H9 (cell line): ENCODE measurements at regions not wholly inside any gene's neighbourhood (a gene's known extent, or its start where the extent isn't known, plus 50 kb on each side); places are given as distances from the start of the nearest gene placed in this dataset.
"Not testable (repeated sequence)": the region's sequence is repeated elsewhere in the genome, so short reads cannot be mapped to it uniquely, and the experiment has no call there.

Source experiments
- DNase-seq: peaks from one replicate; pipeline ENCODE4 v3.0.0-alpha.2; 2017
- H2AFZ ChIP-seq: one replicate; pipeline ENCODE4 v1.6.1; 2013; ENCODE audit warnings: mild to moderate bottlenecking, low read length, control low read depth, moderate library complexity
- H2AK5ac ChIP-seq: 2 replicates; pipeline ENCODE4 v1.6.1; 2013; ENCODE audit warnings: low read length, control low read depth, mixed read lengths; ENCODE audit not compliant: insufficient read length
- H2BK120ac ChIP-seq: one replicate; pipeline ENCODE4 v1.6.1; 2013; ENCODE audit warnings: low read depth, mild to moderate bottlenecking, low read length, control low read depth, inconsistent platforms; ENCODE audit not compliant: poor library complexity, severe bottlenecking
- H2BK12ac ChIP-seq: 2 replicates; pipeline ENCODE4 v1.6.1; 2013; ENCODE audit warnings: low read length, control low read depth, mixed read lengths, low read depth; ENCODE audit not compliant: insufficient read length
- H2BK15ac ChIP-seq: 2 replicates; pipeline ENCODE4 v1.6.1; 2013; ENCODE audit warnings: low read depth, low read length, control low read depth
- H2BK20ac ChIP-seq: one replicate; pipeline ENCODE4 v1.6.1; 2013; ENCODE audit warnings: low read depth, mild to moderate bottlenecking, low read length, control low read depth, inconsistent platforms; ENCODE audit not compliant: poor library complexity, severe bottlenecking
- H2BK5ac ChIP-seq: 2 replicates; pipeline ENCODE4 v1.6.1; 2013; ENCODE audit warnings: low read length, control low read depth, mixed read lengths; ENCODE audit not compliant: insufficient read length
- H3K14ac ChIP-seq: 2 replicates; pipeline ENCODE4 v1.6.1; 2013; ENCODE audit warnings: low read length, control low read depth; ENCODE audit not compliant: insufficient read depth
- H3K18ac ChIP-seq: 2 replicates; pipeline ENCODE4 v1.6.1; 2013; ENCODE audit warnings: low read depth, mild to moderate bottlenecking, mixed read lengths, low read length, control low read depth; ENCODE audit not compliant: insufficient read length
- H3K23ac ChIP-seq: 2 replicates; pipeline ENCODE4 v1.6.1; 2013; ENCODE audit warnings: low read length, control low read depth, mixed read lengths, low read depth; ENCODE audit not compliant: insufficient read length
- H3K23me2 ChIP-seq: 2 replicates; pipeline ENCODE4 v1.6.1; 2013; ENCODE audit warnings: low read depth, mild to moderate bottlenecking, mixed read lengths, low read length, control low read depth; ENCODE audit not compliant: insufficient read length, poor library complexity, severe bottlenecking
- H3K27ac ChIP-seq: 2 replicates; pipeline ENCODE4 v1.5.1; 2013; ENCODE audit warnings: low read length, control low read depth, mixed read lengths, low read depth; ENCODE audit not compliant: insufficient read length
- H3K27me3 ChIP-seq: 2 replicates; pipeline ENCODE4 v1.6.1; 2013; ENCODE audit warnings: low read length, control low read depth, inconsistent platforms; ENCODE audit not compliant: insufficient read depth
- H3K4ac ChIP-seq: 2 replicates; pipeline ENCODE4 v1.6.1; 2013; ENCODE audit warnings: low read depth, mild to moderate bottlenecking, control low read depth, inconsistent platforms, low read length, moderate library complexity
- H3K4me1 ChIP-seq: 2 replicates; pipeline ENCODE4 v1.6.1; 2013; ENCODE audit warnings: low read length, control low read depth, inconsistent platforms; ENCODE audit not compliant: insufficient read depth
- H3K4me2 ChIP-seq: 2 replicates; pipeline ENCODE4 v1.6.1; 2013; ENCODE audit warnings: low read length, control low read depth, mixed read lengths; ENCODE audit not compliant: insufficient read length, insufficient read depth
- H3K56ac ChIP-seq: 2 replicates; pipeline ENCODE4 v1.6.1; 2013; ENCODE audit warnings: low read depth, mild to moderate bottlenecking, mixed read lengths, low read length, control low read depth; ENCODE audit not compliant: insufficient read length
- H3K79me1 ChIP-seq: 2 replicates; pipeline ENCODE4 v1.6.1; 2013; ENCODE audit warnings: low read depth, mild to moderate bottlenecking, moderate library complexity, low read length, control low read depth, inconsistent platforms; ENCODE audit not compliant: insufficient read depth, poor library complexity, severe bottlenecking
- H3K79me2 ChIP-seq: 2 replicates; pipeline ENCODE4 v1.6.1; 2013; ENCODE audit warnings: low read length, control low read depth, inconsistent platforms; ENCODE audit not compliant: insufficient read depth
- H3K9ac ChIP-seq: 2 replicates; pipeline ENCODE4 v1.6.1; 2013; ENCODE audit warnings: low read length, control low read depth, mixed read lengths; ENCODE audit not compliant: insufficient read length; ENCODE audit errors: extremely low read depth
- H3K9me3 ChIP-seq: one replicate; pipeline ENCODE4 v1.6.1; 2013; ENCODE audit warnings: low read depth, low read length, inconsistent platforms; ENCODE audit not compliant: control insufficient read depth
- H3T11ph ChIP-seq: one replicate; pipeline ENCODE4 v1.6.1; 2013; ENCODE audit warnings: mild to moderate bottlenecking, low read length, control low read depth, inconsistent platforms
- H4K20me1 ChIP-seq: one replicate; pipeline ENCODE4 v1.6.1; 2013; ENCODE audit not compliant: control insufficient read depth, insufficient read length, insufficient read depth
- H4K5ac ChIP-seq: 2 replicates; pipeline ENCODE4 v1.6.1; 2013; ENCODE audit warnings: low read depth, mild to moderate bottlenecking, mixed read lengths, low read length, control low read depth; ENCODE audit not compliant: insufficient read length
- H4K8ac ChIP-seq: replicated peaks from 2 replicates; pipeline ENCODE4 v1.6.1; 2013; ENCODE audit warnings: low read length, control low read depth, mixed read lengths, low read depth; ENCODE audit not compliant: insufficient read length
- H4K91ac ChIP-seq: 2 replicates; pipeline ENCODE4 v1.6.1; 2013; ENCODE audit warnings: low read depth, mild to moderate bottlenecking, moderate library complexity, mixed read lengths, low read length, control low read depth; ENCODE audit not compliant: insufficient read length
- H3K27ac Mint-ChIP-seq, 3 experiments: 2 replicates in 2 of 3; 3 replicates in 1 of 3; pipeline ENCODE4 v1.8.0; 2020 to 2021; ENCODE audit warnings: mixed read lengths in 3 of 3, mild to moderate bottlenecking in 1 of 3, moderate library complexity in 1 of 3
- H3K27me3 Mint-ChIP-seq: 2 replicates; pipeline ENCODE4 v1.8.0; 2021; ENCODE audit warnings: low read depth, mild to moderate bottlenecking, moderate library complexity, mixed read lengths
- H3K36me3 Mint-ChIP-seq, 3 experiments: 2 replicates in 2 of 3; 3 replicates in 1 of 3; pipeline ENCODE4 v1.8.0; 2020 to 2021; ENCODE audit warnings: low read depth in 3 of 3, mixed read lengths in 3 of 3; ENCODE audit not compliant: insufficient read depth in 1 of 3
- H3K4me1 Mint-ChIP-seq, 2 experiments: 2 replicates each; pipeline ENCODE4 v1.8.0; 2020; ENCODE audit warnings: mixed read lengths in 2 of 2
- H3K4me3 Mint-ChIP-seq, 2 experiments: 2 replicates in 1 of 2; 3 replicates in 1 of 2; pipeline ENCODE4 v1.8.0; 2020 to 2021; ENCODE audit warnings: mild to moderate bottlenecking in 2 of 2, mixed read lengths in 2 of 2, moderate library complexity in 1 of 2
- H3K9me3 Mint-ChIP-seq, 2 experiments: 2 replicates in 1 of 2; 3 replicates in 1 of 2; pipeline ENCODE4 v1.8.0; 2020; ENCODE audit warnings: mild to moderate bottlenecking in 2 of 2, mixed read lengths in 2 of 2, moderate library complexity in 1 of 2
- WGBS: extraction: QIAGEN DNeasy Blood & Tissue Kit; methylation state at CpG from one replicate; pipeline ENCODE4 v1.1.7; 2013; ENCODE audit warnings: missing lambda C conversion rate, low lambda C conversion rate, mixed read lengths; ENCODE audit not compliant: insufficient read length; ENCODE audit errors: extremely low coverage; 5-methylcytosine and 5-hydroxymethylcytosine counted together
- TF ChIP-seq, protein P1 (sequence below): fragments of 200-600 bp; sonication (generic); conservative IDR thresholded peaks from 3 replicates; pipeline ENCODE4 v1.8.0; 2021; ENCODE audit warnings: antibody characterized with exemption, mild to moderate bottlenecking

DNA sequence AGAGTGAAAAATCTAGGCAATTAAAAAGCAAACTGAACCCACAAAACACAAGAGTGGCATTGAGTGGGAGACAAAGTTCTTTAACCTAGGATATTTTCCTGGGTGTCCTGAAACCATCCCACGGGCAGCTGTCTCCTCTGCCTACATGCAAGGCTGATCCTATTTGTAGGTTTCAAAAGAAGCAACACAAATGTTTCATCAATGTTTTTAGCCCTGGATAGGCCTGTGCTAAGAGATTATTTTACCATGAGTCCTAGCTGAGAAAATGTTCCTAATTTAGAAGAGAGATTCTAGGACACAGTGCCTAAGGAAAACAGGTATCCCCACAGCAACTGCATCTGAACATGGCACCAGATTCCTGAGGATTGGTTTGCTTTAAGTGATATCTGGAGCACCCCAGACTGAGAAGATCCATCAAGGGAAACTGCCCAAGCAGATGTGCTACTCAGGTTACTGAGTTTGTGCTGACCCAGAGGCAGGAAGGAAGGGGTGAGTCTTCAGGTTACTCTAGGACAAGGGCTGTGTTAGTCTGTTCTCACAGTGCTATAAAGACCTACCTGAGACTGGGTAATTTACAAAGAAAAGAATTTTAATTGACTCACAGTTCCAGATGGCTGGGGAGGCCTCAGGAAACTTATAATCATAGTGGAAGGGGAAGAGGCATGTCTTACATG lies 111.6 kb upstream of the UST start:
- Histone ChIP-seq H3K23ac (no peak overlapping the region), H3K56ac (no peak overlapping the region), H3K27ac (no peak overlapping the region), H3K4ac (no peak overlapping the region), H3K79me1 (no peaks in the 10 kb centered on the region), H3K9ac (no peak overlapping the region), H3K9me3 (peaks cover 16% of the 10 kb centered on the region), H3K14ac (no peak overlapping the region), H3K18ac (no peak overlapping the region), H2AFZ (no peak overlapping the region), H2BK5ac (no peak overlapping the region), H3K27me3 (no peaks in the 10 kb centered on the region), H2BK12ac (no peak overlapping the region), H2BK15ac (no peak overlapping the region), H3K4me1 (no peaks in the 10 kb centered on the region), H4K8ac (no peak overlapping the region), H3K23me2 (no peaks in the 10 kb centered on the region), H2AK5ac (no peak overlapping the region), H3K79me2 (no peaks in the 10 kb centered on the region), H4K20me1 (no peaks in the 10 kb centered on the region), H3K4me2 (no peak overlapping the region), H3T11ph (no peak overlapping the region), H2BK20ac (no peak overlapping the region), H4K5ac (peak overlapping the region; percentile 53), H2BK120ac (no peak overlapping the region), H4K91ac (no peak overlapping the region)
- no peak for DNase-seq
- peaks cover 11 to 21% (median 16%) of the 10 kb centered on the region in 3 experiments for H3K36me3 Mint-ChIP-seq
- H3K4me3 Mint-ChIP-seq: no peak overlapping the region
- H3K4me1 Mint-ChIP-seq: peaks cover 0 to 6% of the 10 kb centered on the region in 2 experiments; a peak in 2 of 4 replicates
- peaks cover 13 to 31% of the 10 kb centered on the region in 2 experiments for H3K9me3 Mint-ChIP-seq
- H3K27ac Mint-ChIP-seq: no peak overlapping the region
- peaks cover 3% of the 10 kb centered on the region for H3K27me3 Mint-ChIP-seq
- no CpG with 5 or more reads among the region's 1 CpG for WGBS
- TF ChIP-seq, protein P1, sequence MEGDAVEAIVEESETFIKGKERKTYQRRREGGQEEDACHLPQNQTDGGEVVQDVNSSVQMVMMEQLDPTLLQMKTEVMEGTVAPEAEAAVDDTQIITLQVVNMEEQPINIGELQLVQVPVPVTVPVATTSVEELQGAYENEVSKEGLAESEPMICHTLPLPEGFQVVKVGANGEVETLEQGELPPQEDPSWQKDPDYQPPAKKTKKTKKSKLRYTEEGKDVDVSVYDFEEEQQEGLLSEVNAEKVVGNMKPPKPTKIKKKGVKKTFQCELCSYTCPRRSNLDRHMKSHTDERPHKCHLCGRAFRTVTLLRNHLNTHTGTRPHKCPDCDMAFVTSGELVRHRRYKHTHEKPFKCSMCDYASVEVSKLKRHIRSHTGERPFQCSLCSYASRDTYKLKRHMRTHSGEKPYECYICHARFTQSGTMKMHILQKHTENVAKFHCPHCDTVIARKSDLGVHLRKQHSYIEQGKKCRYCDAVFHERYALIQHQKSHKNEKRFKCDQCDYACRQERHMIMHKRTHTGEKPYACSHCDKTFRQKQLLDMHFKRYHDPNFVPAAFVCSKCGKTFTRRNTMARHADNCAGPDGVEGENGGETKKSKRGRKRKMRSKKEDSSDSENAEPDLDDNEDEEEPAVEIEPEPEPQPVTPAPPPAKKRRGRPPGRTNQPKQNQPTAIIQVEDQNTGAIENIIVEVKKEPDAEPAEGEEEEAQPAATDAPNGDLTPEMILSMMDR: no peak

DNA sequence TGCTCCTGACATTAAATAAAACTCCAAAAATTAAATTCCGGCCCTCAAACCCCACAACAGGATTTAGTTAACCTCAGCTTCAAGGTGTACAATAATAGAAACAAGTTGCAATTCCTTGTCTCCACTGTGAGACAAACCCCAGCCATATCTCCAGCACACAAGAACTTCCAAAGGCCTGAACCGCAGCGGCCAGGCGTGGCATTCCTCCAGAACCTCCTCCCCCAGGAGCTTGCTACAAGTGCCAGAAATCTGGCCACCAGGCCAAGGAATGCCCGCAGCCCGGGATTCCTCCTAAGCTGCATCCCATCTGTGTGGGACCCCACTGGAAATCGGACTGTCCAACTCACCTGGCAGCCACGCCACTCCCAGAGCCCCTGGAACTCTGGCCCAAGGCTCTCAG lies 105.0 kb upstream of the UST start:
- not testable (repeated sequence) for H2AFZ ChIP-seq, H3K4ac ChIP-seq, H3K27ac Mint-ChIP-seq, H3T11ph ChIP-seq, H3K9me3 ChIP-seq, H2BK5ac ChIP-seq, H4K8ac ChIP-seq, H3K79me2 ChIP-seq, H3K27me3 Mint-ChIP-seq, H3K4me3 Mint-ChIP-seq, H3K27ac ChIP-seq, H2BK20ac ChIP-seq, H3K56ac ChIP-seq, H3K23me2 ChIP-seq, H3K23ac ChIP-seq, H2BK120ac ChIP-seq, H3K4me1 ChIP-seq, H3K79me1 ChIP-seq, H2AK5ac ChIP-seq, H3K4me2 ChIP-seq, DNase-seq, H2BK15ac ChIP-seq, H3K27me3 ChIP-seq, H4K5ac ChIP-seq, H3K14ac ChIP-seq, H3K18ac ChIP-seq, H2BK12ac ChIP-seq, H4K20me1 ChIP-seq, H3K9ac ChIP-seq, H4K91ac ChIP-seq
- peaks cover 26 to 30% of the 10 kb centered on the region in 2 experiments for H3K4me1 Mint-ChIP-seq
- no CpG with 5 or more reads among the region's 8 CpGs for WGBS
- H3K9me3 Mint-ChIP-seq: peaks cover 24 to 37% of the 10 kb centered on the region in 2 experiments
- H3K36me3 Mint-ChIP-seq: peaks cover 25 to 31% (median 28%) of the 10 kb centered on the region in 3 experiments
